ENCODE measurements at regions not wholly inside any gene's neighbourhood (a gene's known extent, or its start where the extent isn't known, plus 50 kb on each side); places are given as distances from the start of the nearest gene placed in this dataset.

GRCh38 chr10:29691564-29692072, 56.8 kb upstream of the SVIL start:
- peak overlapping the region in 1 of 2 experiments; percentile 18; a peak in 2 of 4 replicates for H3K4me3 ChIP-seq (ENCODE audit: low read depth in 2 of 2, low read length in 1 of 2)
- H3K9me3 ChIP-seq = no peaks in the 10 kb centered on the region
- peaks cover 17 to 49% of the 10 kb centered on the region in 2 experiments for H3K4me1 ChIP-seq (ENCODE audit: control insufficient read depth in 1 of 2, insufficient read depth in 2 of 2, low read depth in 1 of 2, low read length in 1 of 2)
- H4K20me1 ChIP-seq (ENCODE audit: insufficient read depth) = peaks cover 38% of the 10 kb centered on the region; the same call in 1 of the 2 replicates
- CTCF ChIA-PET = interaction anchor here (1.3 kb wide), 1 partner anchor 306 kb away, joined by 5 read pairs; no protein-coding TSS in a partner anchor
- peaks cover 51% of the 10 kb centered on the region for H3F3A ChIP-seq (replicated peaks; ENCODE audit: insufficient read depth)
- H3K9me2 ChIP-seq = no peaks in the 10 kb centered on the region
- WGBS (ENCODE audit: low lambda C conversion rate) = 10% methylated on average over 5 of the region's 5 CpGs
- no peaks in the 10 kb centered on the region for H3K27me3 ChIP-seq (ENCODE audit: insufficient read depth)
- H3K4me2 ChIP-seq = peak overlapping the region; percentile 72
- peak; percentile 69 for DNase-seq
- peak overlapping the region; percentile 66 for H3K9ac ChIP-seq
- peaks cover 47% of the 10 kb centered on the region for H3K79me2 ChIP-seq (ENCODE audit: insufficient read depth)
- H3K27ac ChIP-seq (ENCODE audit: low read depth in 2 of 2, low read length in 1 of 2) = peak overlapping the region; percentile 13 to 96
- no peak overlapping the region for H2AFZ ChIP-seq (ENCODE audit: low read depth)
- POLR2A ChIA-PET = no interaction called here
- H3K36me3 ChIP-seq (replicated peaks in 1 of 2; ENCODE audit: control insufficient read depth in 1 of 2, insufficient read depth in 2 of 2, low read length in 1 of 2) = peaks cover 0 to 14% of the 10 kb centered on the region in 2 experiments
- TF ChIP-seq ZBTB33 (IDR thresholded peaks at IDR 0.05; ENCODE audit: borderline replicate concordance, low read depth) (peak; percentile 60; the same call in 1 of the 2 replicates), FOSL2 (IDR thresholded peaks at IDR 0.05; ENCODE audit: borderline replicate concordance, low read depth) (peak; percentile 70; the same call in 1 of the 2 replicates), SIN3A (IDR thresholded peaks at IDR 0.05; ENCODE audit: borderline replicate concordance, low read depth, low read length) (no peak), IRF3 (IDR thresholded peaks at IDR 0.05; ENCODE audit: low read depth, low read length) (no peak), REST (IDR thresholded peaks at IDR 0.05; ENCODE audit: low read depth, low read length) (no peak), POLR2AphosphoS5 (IDR thresholded peaks at IDR 0.05; ENCODE audit: low read depth, low read length) (no peak; the same call in 1 of the 2 replicates), GATA2 (CRISPR knock-in tag; IDR thresholded peaks at IDR 0.05) (no peak), FOXJ3 (CRISPR knock-in tag; IDR thresholded peaks at IDR 0.05) (no peak), RFX5 (IDR thresholded peaks at IDR 0.05; ENCODE audit: low read length) (no peak), CTCF (IDR thresholded peaks at IDR 0.05) (no peak), USF1 (IDR thresholded peaks at IDR 0.05; ENCODE audit: borderline replicate concordance, low read depth) (no peak), MAX (IDR thresholded peaks at IDR 0.05; ENCODE audit: low read depth) (0 out of 2 replicates have a peak, but pooled peaks have one; percentile 23), MEF2A (IDR thresholded peaks at IDR 0.05; ENCODE audit: borderline replicate concordance, low read depth) (peak; percentile 51; the same call in 1 of the 2 replicates), NFIC (IDR thresholded peaks at IDR 0.05; ENCODE audit: borderline replicate concordance) (peak; percentile 93), CHD2 (IDR thresholded peaks at IDR 0.05; ENCODE audit: low read length, partially characterized antibody) (no peak), MXI1 (IDR thresholded peaks at IDR 0.05; ENCODE audit: low read depth, low read length) (no peak), RXRA (IDR thresholded peaks at IDR 0.05; ENCODE audit: borderline replicate concordance, low read depth) (peak; percentile 77), TAF1 (IDR thresholded peaks at IDR 0.05; ENCODE audit: borderline replicate concordance, low read depth, low read length) (no peak), YY1 (IDR thresholded peaks at IDR 0.05; ENCODE audit: low read depth) (no peak), PBX3 (IDR thresholded peaks at IDR 0.05) (peak; percentile 94), ELF1 (IDR thresholded peaks at IDR 0.05) (no peak), EZH2phosphoT487 (IDR thresholded peaks at IDR 0.05; ENCODE audit: borderline replicate concordance, low read depth) (no peak)

Measured in SK-N-SH (cell line).